GM21367 (cell line): ENCODE measurements at regions not wholly inside any gene's neighbourhood (a gene's known extent, or its start where the extent isn't known, plus 50 kb on each side); places are given as distances from the start of the nearest gene placed in this dataset.

Experiments used
- ATAC-seq: cut with Tn5 transposase; IDR thresholded peaks from one replicate; pipeline ENCODE4 v1.9.1; 2021; ENCODE audit not compliant: unreplicated experiment

DNA sequence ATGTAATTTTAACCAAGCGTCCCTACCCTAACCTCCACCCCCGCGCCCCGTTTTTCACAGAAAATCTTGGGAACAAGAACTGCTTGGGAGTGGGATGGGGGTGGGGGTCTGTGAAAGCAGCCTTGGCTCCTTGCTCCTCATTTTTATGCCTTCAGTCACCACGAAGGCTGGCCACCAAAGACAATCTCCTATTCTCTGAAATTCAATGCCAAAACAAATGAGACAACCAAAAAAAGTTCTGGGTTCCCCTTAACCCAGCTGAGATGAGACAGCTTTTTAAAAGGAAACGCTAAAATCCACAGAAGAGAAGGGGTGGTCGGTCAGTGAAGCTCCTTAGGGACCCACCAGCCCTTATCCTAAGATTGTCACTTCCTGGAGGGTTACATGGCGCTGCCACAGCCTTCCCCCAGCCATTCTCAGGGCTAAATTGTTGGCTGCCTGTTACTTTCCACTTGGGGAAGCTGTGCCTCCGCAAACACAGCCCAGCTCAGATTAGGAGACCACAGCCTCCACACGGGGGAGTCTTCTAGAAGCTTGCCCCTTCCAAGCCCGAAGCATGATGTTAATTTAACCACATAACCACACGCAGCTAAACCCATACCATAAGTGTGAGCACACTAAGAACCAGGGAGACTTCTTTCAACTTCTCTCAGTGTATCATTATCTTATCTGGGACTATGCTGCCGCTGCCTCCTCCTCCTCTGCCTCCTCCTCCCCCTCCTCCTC lies 136.3 kb downstream of the FOXD1 start:
- ATAC-seq = no peak

DNA sequence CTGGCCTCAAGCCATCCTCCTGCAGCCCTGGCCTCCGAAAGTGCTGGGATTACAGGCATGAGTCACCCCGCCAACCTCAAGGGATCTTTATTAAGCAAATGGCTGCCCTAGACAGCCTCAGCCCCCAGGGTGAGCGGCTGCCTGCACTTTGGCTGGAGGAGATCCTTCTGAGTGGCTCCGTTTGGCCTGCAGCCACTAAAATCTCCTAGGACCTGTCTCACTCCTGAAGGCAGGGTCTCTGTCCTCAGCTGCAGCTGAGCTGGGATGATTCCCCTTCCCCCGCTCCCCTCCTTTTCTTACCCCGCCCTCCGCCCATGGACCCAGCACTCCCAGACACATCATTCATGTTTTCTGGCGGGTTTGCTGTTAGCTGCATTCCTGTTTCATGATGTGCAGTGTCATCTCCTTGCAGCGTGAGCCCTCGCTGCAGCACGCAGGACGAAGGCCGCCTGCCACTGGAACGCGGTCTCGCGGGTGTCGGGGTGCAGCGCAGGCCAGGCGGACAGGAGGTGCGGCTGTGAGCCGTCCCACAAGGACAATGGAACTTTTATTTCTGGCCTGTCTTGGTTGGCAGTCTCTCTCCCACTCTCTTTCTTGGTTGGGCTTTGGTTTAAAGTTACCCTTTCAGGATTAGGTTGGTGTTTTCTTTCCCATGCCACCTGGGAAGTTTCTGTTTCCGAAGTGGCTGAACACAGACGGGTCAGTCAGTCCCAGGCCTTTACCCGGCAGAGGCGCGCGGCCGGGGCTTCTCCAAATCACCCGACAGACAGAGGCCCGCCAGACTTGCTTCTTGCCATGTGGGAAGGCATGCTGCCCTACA lies 137.1 kb downstream of the FOXD1 start:
- ATAC-seq = no peak

DNA sequence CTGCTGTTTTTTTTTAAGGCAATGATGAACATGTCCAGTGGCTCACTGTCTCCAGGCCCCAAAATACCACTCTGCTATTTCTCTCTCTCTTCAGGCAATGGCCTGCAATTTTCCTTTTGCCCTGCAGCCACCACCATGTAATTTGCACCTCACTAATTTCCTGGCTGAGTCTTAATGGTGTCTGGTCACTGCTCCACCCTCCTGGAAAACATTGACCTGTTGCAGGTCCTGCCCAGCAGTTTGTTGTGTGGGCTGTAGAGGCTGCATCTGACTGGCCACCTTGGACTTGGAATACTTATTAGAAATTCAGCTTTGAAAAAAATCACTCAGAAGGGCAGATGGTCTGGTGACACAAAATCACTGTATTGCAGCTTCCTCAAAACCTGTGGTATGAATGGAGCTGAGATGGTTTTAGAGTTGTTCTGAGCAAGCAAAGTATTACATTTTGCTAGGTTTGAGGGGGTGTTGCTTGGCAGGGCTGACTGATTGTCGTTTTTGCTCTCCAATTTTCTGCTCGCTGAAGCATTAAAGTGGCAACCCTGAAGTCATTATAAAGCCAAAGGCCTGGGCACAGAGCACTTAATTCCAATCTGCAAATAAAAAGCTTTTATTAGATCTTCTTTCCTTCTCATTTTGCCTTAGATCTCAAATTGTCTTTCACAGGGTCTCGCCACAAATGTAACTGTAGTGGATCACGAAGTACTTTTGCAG lies 134.8 kb downstream of the TMEM174 start:
- ATAC-seq = no peak

GRCh38 chr5:73306741-73307275 lies 133.8 kb downstream of the TMEM174 start:
- no peak for ATAC-seq

GRCh38 chr5:73306078-73306719 lies 133.2 kb downstream of the TMEM174 start:
- no peak for ATAC-seq

- ATAC-seq = no peak
Observed at GRCh38 chr5:73305386-73305785, 132.4 kb downstream of the TMEM174 start.

DNA sequence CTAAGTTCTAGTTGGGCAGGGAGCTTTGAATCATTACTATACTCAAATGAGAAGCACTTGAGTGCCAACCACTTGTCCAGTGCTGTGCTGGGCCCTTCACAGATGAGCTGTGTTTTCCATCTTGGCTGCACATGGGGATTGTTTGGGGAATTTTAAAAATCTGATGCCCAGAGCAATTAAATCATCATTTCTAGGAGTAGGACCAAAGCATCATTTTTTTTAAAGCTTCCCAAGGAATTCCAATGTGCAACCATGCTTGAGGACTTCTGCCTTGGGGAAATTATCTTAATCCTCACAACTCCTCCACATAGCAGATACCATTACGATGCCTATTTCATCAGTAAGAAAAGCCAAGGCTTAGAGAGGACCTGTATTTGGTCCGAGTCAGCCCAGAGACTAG lies 131.4 kb downstream of the TMEM174 start:
- no peak for ATAC-seq

GRCh38 chr5:73303148-73304079 lies 130.4 kb downstream of the TMEM174 start:
- no peak for ATAC-seq

- ATAC-seq = no peak
Observed at GRCh38 chr5:73302797-73303147, 129.8 kb downstream of the TMEM174 start.

- no peak for ATAC-seq
Observed at GRCh38 chr5:73301208-73301901, 128.4 kb downstream of the TMEM174 start.

DNA sequence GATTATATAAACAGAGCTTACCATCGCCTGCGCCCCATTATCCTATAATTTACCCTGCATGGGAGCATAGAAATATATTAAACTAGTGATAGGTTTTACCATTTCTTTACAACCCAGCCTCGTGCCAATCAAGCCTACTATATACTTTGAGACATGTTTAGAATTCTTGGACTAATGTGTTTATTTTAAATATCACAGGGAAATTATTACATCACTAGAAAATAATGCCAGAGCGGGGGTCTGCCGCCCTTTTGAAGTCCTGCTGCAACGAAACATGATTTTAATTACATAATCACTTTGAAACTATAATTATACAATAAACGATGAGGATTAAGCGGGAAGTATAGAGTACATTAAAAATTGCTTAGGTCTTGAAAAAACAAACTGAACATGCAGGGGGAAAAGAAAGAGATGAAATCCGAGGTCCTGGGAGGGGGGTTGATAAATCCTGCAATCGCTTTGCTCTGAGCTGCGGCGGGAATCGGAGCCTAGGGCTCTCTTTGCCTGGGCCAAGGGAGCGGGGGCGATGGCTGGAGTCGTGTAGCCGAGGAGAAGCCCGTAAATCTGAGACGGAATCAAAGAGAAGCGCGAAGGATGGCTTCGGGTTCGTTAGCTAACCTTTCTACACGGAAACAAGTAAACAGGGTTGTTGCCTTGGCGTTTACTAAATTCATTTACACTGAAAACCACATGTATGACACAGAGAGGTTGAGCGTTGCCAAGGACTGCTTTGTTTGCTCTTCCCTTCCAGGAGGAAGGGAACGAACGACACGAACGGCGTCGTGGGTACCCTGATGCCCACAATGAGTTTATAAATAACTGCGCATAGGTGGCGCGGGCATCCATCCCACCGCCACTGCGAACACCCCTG lies 127.6 kb downstream of the TMEM174 start:
- ATAC-seq = no peak

GRCh38 chr5:73299665-73300336 lies 126.8 kb downstream of the TMEM174 start:
- ATAC-seq = no peak

- no peak for ATAC-seq
Observed at GRCh38 chr5:73298772-73299630, 126.0 kb downstream of the TMEM174 start.

- no peak for ATAC-seq
Observed at GRCh38 chr5:73298251-73298771, 125.3 kb downstream of the TMEM174 start.

DNA sequence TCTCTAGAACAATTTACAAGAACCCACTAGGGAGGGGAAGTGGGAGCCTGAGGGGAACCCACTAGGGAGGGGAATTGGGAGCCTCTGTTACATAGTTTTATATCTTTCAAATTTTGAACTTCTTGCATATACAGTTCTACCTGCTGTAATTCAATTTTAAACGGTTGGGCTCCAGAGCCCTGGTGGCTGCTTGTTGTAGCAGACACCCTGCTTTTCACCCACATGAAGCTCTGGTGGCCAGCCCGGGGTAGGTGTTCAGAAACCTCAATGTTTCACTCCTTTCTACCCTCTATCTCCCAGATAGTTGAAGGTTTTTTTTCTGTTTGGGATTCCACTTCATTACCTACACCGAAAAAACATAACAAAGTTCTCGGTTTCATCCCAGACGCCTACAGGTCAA lies 124.4 kb downstream of the TMEM174 start:
- ATAC-seq = no peak

GRCh38 chr5:73296772-73297171 lies 123.8 kb downstream of the TMEM174 start:
- ATAC-seq = no peak

- ATAC-seq = no peak
Observed at GRCh38 chr5:73295921-73296320, 122.9 kb downstream of the TMEM174 start.
